SU-DHL-6 (cell line): ENCODE measurements at regions not wholly inside any gene's neighbourhood (a gene's known extent, or its start where the extent isn't known, plus 50 kb on each side); places are given as distances from the start of the nearest gene placed in this dataset.

Experiments
- CTCF ChIP-seq: fragments of 200-600 bp; sonication (generic); IDR thresholded peaks from one replicate; pipeline ENCODE4 v1.5.1; 2017; ENCODE audit warnings: antibody characterized with exemption, mild to moderate bottlenecking, low read length, moderate library complexity; ENCODE audit not compliant: insufficient read depth, poor library complexity, severe bottlenecking
- EZH2phosphoT487 ChIP-seq: fragments of 200-600 bp; sonication (generic), shearing (Covaris generic); conservative IDR thresholded peaks from 2 replicates; pipeline ENCODE4 v1.6.1; 2018; ENCODE audit warnings: mild to moderate bottlenecking, antibody characterized with exemption, low read length, moderate library complexity, mixed read lengths

GRCh38 chr17:21493993-21494392 lies 117.8 kb downstream of the KCNJ12 start:
- TF ChIP-seq CTCF, result no peak
- no peak for TF ChIP-seq EZH2phosphoT487
